Hepatocyte (in vitro differentiated cells): ENCODE measurements at regions not wholly inside any gene's neighbourhood (a gene's known extent, or its start where the extent isn't known, plus 50 kb on each side); places are given as distances from the start of the nearest gene placed in this dataset.

Experiments used
- DNase-seq: peaks from one replicate; pipeline ENCODE4 v3.0.0-alpha.2; 2016; ENCODE audit warnings: low spot score
- H2AFZ ChIP-seq: fragments of 200-600 bp; sonication (generic); 2 replicates; pipeline ENCODE4 v1.6.0; 2016; ENCODE audit warnings: antibody characterized with exemption, mild to moderate bottlenecking
- H3K27ac ChIP-seq: fragments of 200-600 bp; sonication (generic); 2 replicates; pipeline ENCODE4 v1.5.1; 2016; ENCODE audit warnings: mild to moderate bottlenecking
- H3K27me3 ChIP-seq: fragments of 200-600 bp; sonication (generic); 2 replicates; pipeline ENCODE4 v1.6.1; 2016
- H3K36me3 ChIP-seq: fragments of 200-600 bp; sonication (generic); replicated peaks from 2 replicates; pipeline ENCODE4 v1.5.1; 2016; ENCODE audit warnings: low read depth; ENCODE audit not compliant: insufficient read depth
- H3K4me1 ChIP-seq: fragments of 200-600 bp; sonication (generic); 2 replicates; pipeline ENCODE4 v1.5.1; 2016; ENCODE audit warnings: mild to moderate bottlenecking, moderate library complexity; ENCODE audit not compliant: insufficient read depth
- H3K4me2 ChIP-seq: fragments of 200-600 bp; sonication (generic); 2 replicates; pipeline ENCODE4 v1.6.0; 2016
- H3K4me3 ChIP-seq: fragments of 200-600 bp; sonication (generic); 2 replicates; pipeline ENCODE4 v1.5.1; 2016; ENCODE audit warnings: mild to moderate bottlenecking
- H3K79me2 ChIP-seq: fragments of 200-600 bp; sonication (generic); 2 replicates; pipeline ENCODE4 v1.6.0; 2017; ENCODE audit warnings: mild to moderate bottlenecking
- H3K9me2 ChIP-seq: fragments of 200-600 bp; sonication (generic); replicated peaks from 2 replicates; pipeline ENCODE4 v1.6.0; 2017; ENCODE audit warnings: mild to moderate bottlenecking; ENCODE audit not compliant: insufficient read depth
- H3K9me3 ChIP-seq: fragments of 200-600 bp; sonication (generic); 2 replicates; pipeline ENCODE4 v1.5.1; 2016; ENCODE audit warnings: low read depth, mild to moderate bottlenecking
- H4K20me1 ChIP-seq: fragments of 200-600 bp; sonication (generic); 2 replicates; pipeline ENCODE4 v1.6.0; 2016; ENCODE audit warnings: mild to moderate bottlenecking; ENCODE audit not compliant: insufficient read depth, poor library complexity, severe bottlenecking
- EZH2 ChIP-seq: fragments of 200-600 bp; sonication (generic); IDR thresholded peaks from 2 replicates; pipeline ENCODE4 v1.6.1; 2016; ENCODE audit warnings: antibody characterized with exemption, mild to moderate bottlenecking, borderline replicate concordance
- EZH2phosphoT487 ChIP-seq: fragments of 200-600 bp; sonication (generic); IDR thresholded peaks from one replicate; pipeline ENCODE4 v1.6.1; 2018; ENCODE audit warnings: antibody characterized with exemption, mild to moderate bottlenecking, low read depth, moderate library complexity; ENCODE audit not compliant: unreplicated experiment, severe bottlenecking
- WGBS: methylation state at CpG from one replicate; pipeline ENCODE4 v1.1.6; 2016; ENCODE audit warnings: low lambda C conversion rate; ENCODE audit errors: missing lambda C conversion rate; 5-methylcytosine and 5-hydroxymethylcytosine counted together
- TF ChIP-seq, protein P1 (sequence below): fragments of 200-600 bp; sonication (generic); IDR thresholded peaks from 2 replicates; pipeline ENCODE4 v1.5.1; 2016; ENCODE audit warnings: antibody characterized with exemption, mild to moderate bottlenecking; ENCODE audit not compliant: poor library complexity

DNA sequence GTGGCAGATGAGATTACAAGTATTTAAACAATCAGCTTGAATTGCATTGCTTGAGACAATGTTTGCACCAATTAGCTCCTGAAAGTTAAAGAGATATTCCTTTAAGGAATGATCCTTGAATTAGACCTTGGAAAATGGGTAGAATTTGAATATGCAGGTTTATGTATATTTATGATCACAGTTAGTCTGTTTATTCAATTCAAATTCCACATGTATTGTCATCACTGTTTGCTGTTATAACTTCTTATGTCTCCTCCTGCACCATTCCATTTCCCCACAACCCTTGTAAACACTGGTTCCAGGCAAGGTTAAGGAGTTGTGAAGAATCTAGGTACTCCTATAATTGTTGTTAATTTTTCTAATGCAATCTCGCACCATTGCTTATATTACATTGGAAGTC, 518.2 kb upstream of the PBX1 start:
- Histone ChIP-seq H3K4me2 (no peak overlapping the region), H3K27me3 (no peaks in the 10 kb centered on the region), H4K20me1 (no peaks in the 10 kb centered on the region), H3K27ac (no peak overlapping the region), H3K36me3 (no peaks in the 10 kb centered on the region), H3K4me3 (no peak overlapping the region), H3K9me3 (no peaks in the 10 kb centered on the region), H3K4me1 (no peaks in the 10 kb centered on the region), H3K79me2 (no peaks in the 10 kb centered on the region), H2AFZ (no peak overlapping the region), H3K9me2 (no peaks in the 10 kb centered on the region)
- 88% methylated on average over 1 of the region's 1 CpG for WGBS
- DNase-seq: no peak
- TF ChIP-seq, protein P1, sequence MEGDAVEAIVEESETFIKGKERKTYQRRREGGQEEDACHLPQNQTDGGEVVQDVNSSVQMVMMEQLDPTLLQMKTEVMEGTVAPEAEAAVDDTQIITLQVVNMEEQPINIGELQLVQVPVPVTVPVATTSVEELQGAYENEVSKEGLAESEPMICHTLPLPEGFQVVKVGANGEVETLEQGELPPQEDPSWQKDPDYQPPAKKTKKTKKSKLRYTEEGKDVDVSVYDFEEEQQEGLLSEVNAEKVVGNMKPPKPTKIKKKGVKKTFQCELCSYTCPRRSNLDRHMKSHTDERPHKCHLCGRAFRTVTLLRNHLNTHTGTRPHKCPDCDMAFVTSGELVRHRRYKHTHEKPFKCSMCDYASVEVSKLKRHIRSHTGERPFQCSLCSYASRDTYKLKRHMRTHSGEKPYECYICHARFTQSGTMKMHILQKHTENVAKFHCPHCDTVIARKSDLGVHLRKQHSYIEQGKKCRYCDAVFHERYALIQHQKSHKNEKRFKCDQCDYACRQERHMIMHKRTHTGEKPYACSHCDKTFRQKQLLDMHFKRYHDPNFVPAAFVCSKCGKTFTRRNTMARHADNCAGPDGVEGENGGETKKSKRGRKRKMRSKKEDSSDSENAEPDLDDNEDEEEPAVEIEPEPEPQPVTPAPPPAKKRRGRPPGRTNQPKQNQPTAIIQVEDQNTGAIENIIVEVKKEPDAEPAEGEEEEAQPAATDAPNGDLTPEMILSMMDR: no peak
- TF ChIP-seq EZH2 (no peak), EZH2phosphoT487 (no peak)

DNA sequence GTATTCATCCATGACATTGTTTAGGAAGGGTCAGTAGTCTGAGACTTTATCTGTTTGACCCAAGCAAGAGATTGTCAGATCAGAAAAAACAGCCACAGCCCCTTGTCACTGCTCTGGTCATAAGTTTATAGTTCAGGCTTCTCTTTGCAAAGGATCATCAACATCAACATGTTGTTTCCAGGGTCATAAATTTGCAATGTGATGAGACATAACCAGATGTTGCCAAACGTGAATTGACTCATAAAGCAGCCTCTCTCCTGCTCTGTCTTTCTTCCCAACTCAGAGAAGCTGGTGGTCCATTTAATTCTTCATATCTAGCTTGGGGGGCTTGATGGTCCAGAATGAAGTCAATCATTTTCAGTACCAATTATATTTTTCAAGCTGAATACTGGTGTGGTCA, 507.2 kb upstream of the PBX1 start:
- H3K36me3 ChIP-seq: no peaks in the 10 kb centered on the region
- no peaks in the 10 kb centered on the region for H3K4me1 ChIP-seq
- no peak for TF ChIP-seq EZH2
- TF ChIP-seq EZH2phosphoT487: no peak
- TF ChIP-seq, protein P1: no peak
- H3K9me3 ChIP-seq: no peaks in the 10 kb centered on the region
- 50% methylated on average over 1 of the region's 1 CpG for WGBS
- H3K9me2 ChIP-seq: no peaks in the 10 kb centered on the region
- H3K27ac ChIP-seq: no peak overlapping the region
- DNase-seq: no peak
- no peaks in the 10 kb centered on the region for H3K79me2 ChIP-seq
- no peak overlapping the region for H2AFZ ChIP-seq
- no peaks in the 10 kb centered on the region for H3K27me3 ChIP-seq
- no peak overlapping the region for H3K4me2 ChIP-seq
- no peak overlapping the region for H3K4me3 ChIP-seq
- H4K20me1 ChIP-seq: no peaks in the 10 kb centered on the region

DNA sequence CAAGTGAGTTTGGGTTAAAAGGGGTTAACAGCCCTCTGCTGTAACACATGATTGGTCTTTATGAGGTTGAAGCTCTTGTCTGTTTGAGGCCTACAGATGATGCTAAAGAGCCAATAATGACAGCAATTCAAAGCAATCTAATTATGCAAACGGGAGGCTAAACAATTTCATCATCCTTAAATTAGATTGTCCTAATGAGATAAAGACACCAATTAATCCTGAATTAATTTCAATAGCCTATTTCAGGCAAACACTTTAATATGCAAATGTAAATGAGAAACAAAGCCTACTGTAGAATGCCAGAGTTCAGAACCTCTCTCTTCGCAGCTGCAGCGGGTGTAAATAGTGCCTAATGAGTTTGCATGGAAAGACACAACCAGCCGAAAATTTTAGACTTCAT, 504.7 kb upstream of the PBX1 start:
- no peaks in the 10 kb centered on the region for H3K9me3 ChIP-seq
- DNase-seq: no peak
- H4K20me1 ChIP-seq: no peaks in the 10 kb centered on the region
- TF ChIP-seq, protein P1: no peak
- TF ChIP-seq EZH2 (no peak), EZH2phosphoT487 (no peak)
- no peaks in the 10 kb centered on the region for H3K27me3 ChIP-seq
- no peaks in the 10 kb centered on the region for H3K36me3 ChIP-seq
- H2AFZ ChIP-seq: no peak overlapping the region
- no peak overlapping the region for H3K27ac ChIP-seq
- no peak overlapping the region for H3K4me2 ChIP-seq
- no peak overlapping the region for H3K4me3 ChIP-seq
- no peaks in the 10 kb centered on the region for H3K79me2 ChIP-seq
- peaks cover 5% of the 10 kb centered on the region for H3K4me1 ChIP-seq
- 68% methylated on average over 4 of the region's 4 CpGs for WGBS
- no peaks in the 10 kb centered on the region for H3K9me2 ChIP-seq

DNA sequence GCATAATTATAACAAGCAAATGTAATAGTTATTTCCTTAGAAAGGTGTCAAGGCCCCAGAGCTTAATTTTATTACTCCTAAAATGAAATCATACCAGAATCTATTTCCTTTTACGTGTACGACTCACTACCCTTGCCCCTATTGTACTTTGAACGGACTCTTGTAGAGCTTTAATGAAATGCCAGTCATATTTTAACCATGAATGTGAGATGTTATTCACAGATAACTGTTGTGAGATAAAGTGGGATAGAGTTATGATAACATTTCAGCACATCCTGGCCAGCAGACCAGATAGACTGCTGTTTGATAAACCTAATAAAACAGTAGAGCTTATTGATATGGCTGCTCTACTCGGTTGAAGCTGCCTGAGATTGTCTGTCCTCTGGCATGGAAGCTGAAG, 500.8 kb upstream of the PBX1 start:
- no peak overlapping the region for H2AFZ ChIP-seq
- TF ChIP-seq, protein P1: no peak
- no peak for DNase-seq
- no peaks in the 10 kb centered on the region for H3K9me2 ChIP-seq
- H3K9me3 ChIP-seq: no peaks in the 10 kb centered on the region
- no peak overlapping the region for H3K27ac ChIP-seq
- H3K27me3 ChIP-seq: no peaks in the 10 kb centered on the region
- no peaks in the 10 kb centered on the region for H3K79me2 ChIP-seq
- 49% methylated on average over 4 of the region's 4 CpGs for WGBS
- H4K20me1 ChIP-seq: no peaks in the 10 kb centered on the region
- no peaks in the 10 kb centered on the region for H3K36me3 ChIP-seq
- no peak overlapping the region for H3K4me2 ChIP-seq
- peaks cover 5% of the 10 kb centered on the region for H3K4me1 ChIP-seq
- H3K4me3 ChIP-seq: no peak overlapping the region
